K562 (cell line): ENCODE measurements at regions not wholly inside any gene's neighbourhood (a gene's known extent, or its start where the extent isn't known, plus 50 kb on each side); places are given as distances from the start of the nearest gene placed in this dataset.

ENCODE experiments used
- ATAC-seq: fragments of 200-7000 bp; cut with Tn5 transposase; 3 replicates; pipeline ENCODE4 v1.9.1; 2020; ENCODE audit warnings: moderate library complexity
- BruUV-seq: library from RNA; stranded (reverse); fragments of 400-500 nt; replicated peaks from 2 replicates; lab custom pipeline; 2021; lab: Mats Ljungman, UMichigan
- CTCF ChIA-PET: fragments of 300-600 bp; formaldehyde crosslinking; extraction: SDS; loops from one replicate; lab custom pipeline; 2021; ENCODE audit warnings: low intra/inter-chr PET ratio; lab: Yijun Ruan, JAX
- POLR2A ChIA-PET: fragments of 300-600, 350-650 bp; sonication (Branson Sonifier 250); formaldehyde crosslinking; extraction: SDS; loops from one replicate; lab custom pipeline; 2021; ENCODE audit warnings: antibody characterized with exemption, inconsistent platforms; lab: Yijun Ruan, JAX
- DNase-seq, 4 experiments: peaks; one replicate each; pipeline versions ENCODE4 v3.0.0 to v3.0.0-alpha.2; 2011 to 2018; ENCODE audit warnings: low spot score in 3 of 4, mixed read lengths in 3 of 4; ENCODE audit errors: extremely low read depth in 1 of 4
- FAIRE-seq: peaks from 2 replicates; lab custom pipeline; 2011; peaks lifted over from hg19 to GRCh38; lab: Jason Lieb, UNC
- H2AFZ ChIP-seq: 2 replicates; pipeline ENCODE4 v1.6.0; 2011; ENCODE audit warnings: low read depth, low read length, control low read depth, inconsistent platforms
- H3K27ac ChIP-seq: fragments of 200-600 bp; 3 replicates; pipeline ENCODE4 v1.8.0; 2011; ENCODE audit warnings: low read depth, mild to moderate bottlenecking, control low read depth, inconsistent platforms, low read length, moderate library complexity, mixed read lengths; ENCODE audit errors: extremely low read depth
- H3K27me3 ChIP-seq, 2 experiments: fragments of 300-600 bp in 1 of 2; 2 replicates in 1 of 2; 3 replicates in 1 of 2; pipeline versions ENCODE4 v1.6.0 to v1.8.0; 2011; ENCODE audit warnings: inconsistent platforms in 2 of 2, low read length in 2 of 2, mild to moderate bottlenecking in 1 of 2, mixed read lengths in 1 of 2, moderate library complexity in 1 of 2; ENCODE audit not compliant: control insufficient read depth in 2 of 2, insufficient read depth in 2 of 2
- H3K36me3 ChIP-seq: fragments of 300-600 bp; 3 replicates; pipeline ENCODE4 v1.8.0; 2011; ENCODE audit warnings: mild to moderate bottlenecking, low read length, inconsistent platforms; ENCODE audit not compliant: control insufficient read depth, insufficient read depth
- H3K4me1 ChIP-seq, 2 experiments: fragments of 200-600 bp in 1 of 2; replicated peaks in 1 of 2; 2 replicates in 1 of 2; 3 replicates in 1 of 2; pipeline versions ENCODE4 v1.5.1 to v1.8.0; 2011; ENCODE audit warnings: inconsistent platforms in 2 of 2, low read length in 2 of 2, mild to moderate bottlenecking in 1 of 2, mixed read lengths in 1 of 2, moderate library complexity in 1 of 2; ENCODE audit not compliant: control insufficient read depth in 2 of 2, insufficient read depth in 2 of 2
- H3K4me2 ChIP-seq: 2 replicates; pipeline ENCODE4 v1.6.1; 2011; ENCODE audit warnings: low read length, control low read depth, inconsistent platforms, mixed read lengths; ENCODE audit not compliant: insufficient read depth
- H3K4me3 ChIP-seq: fragments of 200-600 bp; sonication (generic), shearing (Covaris generic); 2 replicates; pipeline ENCODE4 v1.5.1; 2016; ENCODE audit warnings: control low read depth, inconsistent platforms
- H3K79me2 ChIP-seq: fragments of 200-600 bp; 3 replicates; pipeline ENCODE4 v1.8.0; 2011; ENCODE audit warnings: low read length, inconsistent platforms; ENCODE audit not compliant: control insufficient read depth, insufficient read depth
- H3K9ac ChIP-seq, 2 experiments: 2 replicates each; pipeline versions ENCODE4 v1.6.0 to v1.6.1; 2011; ENCODE audit warnings: low read depth in 2 of 2, low read length in 2 of 2, control low read depth in 1 of 2, inconsistent platforms in 1 of 2, mild to moderate bottlenecking in 1 of 2, mixed read lengths in 1 of 2; ENCODE audit not compliant: insufficient read depth in 1 of 2
- H3K9me1 ChIP-seq: one replicate; pipeline ENCODE4 v1.6.0; 2011; ENCODE audit warnings: inconsistent platforms, mild to moderate bottlenecking, low read length, moderate library complexity; ENCODE audit not compliant: control insufficient read depth, insufficient read depth
- H3K9me3 ChIP-seq: replicated peaks from 2 replicates; pipeline ENCODE4 v1.5.1; 2011; ENCODE audit warnings: low read depth, low read length, inconsistent platforms; ENCODE audit not compliant: control insufficient read depth, insufficient read depth
- H4K20me1 ChIP-seq: replicated peaks from 2 replicates; pipeline ENCODE4 v1.6.1; 2011; ENCODE audit warnings: low read length, inconsistent platforms, mixed read lengths; ENCODE audit not compliant: control insufficient read depth, insufficient read depth
- ARHGAP35 ChIP-seq: fragments of 450-650 bp; IDR thresholded peaks from 2 replicates; pipeline ENCODE4 v1.6.1; 2018; ENCODE audit not compliant: partially characterized antibody
- ARID3A ChIP-seq: IDR thresholded peaks from 2 replicates; pipeline ENCODE4 v1.6.1; 2012; ENCODE audit warnings: low read depth, low read length, improper control_type of control experiment, borderline replicate concordance
- BCL6 ChIP-seq: fragments of 250-450 bp; sonication (Bioruptor Pico); IDR thresholded peaks from 2 replicates; pipeline ENCODE4 v1.4.0; 2020
- FOSL1 ChIP-seq: fragments of 200-800 bp; sonication (Bioruptor generic); conservative IDR thresholded peaks from 2 replicates; pipeline ENCODE4 v1.6.1; 2016; ENCODE audit warnings: missing genetic modification characterization, missing compliant biosample characterization
- GATAD2B ChIP-seq: fragments of 450-650 bp; IDR thresholded peaks from 2 replicates; pipeline ENCODE4 v1.6.1; 2017; ENCODE audit warnings: mild to moderate bottlenecking, borderline replicate concordance
- HOMEZ ChIP-seq: fragments of 250-450 bp; sonication (Bioruptor Pico); IDR thresholded peaks from 2 replicates; pipeline ENCODE4 v1.4.0; 2020; ENCODE audit warnings: mild to moderate bottlenecking, moderate library complexity
- KLF6 ChIP-seq: fragments of 250-450 bp; sonication (Bioruptor Pico); IDR thresholded peaks from 2 replicates; pipeline ENCODE4 v1.4.0; 2020; ENCODE audit warnings: mild to moderate bottlenecking, moderate library complexity, borderline replicate concordance
- MEIS2 ChIP-seq: fragments of 450-650 bp; IDR thresholded peaks from 2 replicates; pipeline ENCODE4 v1.6.1; 2014; ENCODE audit warnings: mild to moderate bottlenecking; ENCODE audit not compliant: partially characterized antibody
- NFE2 ChIP-seq: IDR thresholded peaks from 2 replicates; pipeline ENCODE4 v1.6.1; 2014; ENCODE audit warnings: antibody characterized with exemption, low read depth
- TFAM ChIP-seq: fragments of 250-450 bp; sonication (Bioruptor Pico); conservative IDR thresholded peaks from 2 replicates; pipeline ENCODE4 v1.5.0; 2021; ENCODE audit warnings: mild to moderate bottlenecking, moderate library complexity
- ZC3H4 ChIP-seq: sonication (generic); formaldehyde crosslinking; IDR thresholded peaks from 2 replicates; pipeline ENCODE4 v1.9.0; 2021; ENCODE audit warnings: missing genetic modification reagents, borderline replicate concordance
- ZNF217 ChIP-seq: sonication (generic); formaldehyde crosslinking; IDR thresholded peaks from 2 replicates; pipeline ENCODE4 v1.8.0; 2022; ENCODE audit warnings: mild to moderate bottlenecking, missing genetic modification reagents
- ZNF24 ChIP-seq: fragments of 450-650 bp; IDR thresholded peaks from 2 replicates; pipeline ENCODE4 v1.6.1; 2016
- ZNF512 ChIP-seq: IDR thresholded peaks from 2 replicates; pipeline ENCODE4 v1.6.1; 2016; ENCODE audit warnings: missing genetic modification characterization, missing compliant biosample characterization
- ZNF551 ChIP-seq: fragments of 250-450 bp; sonication (Bioruptor Pico); IDR thresholded peaks from 2 replicates; pipeline ENCODE4 v1.5.0; 2021; ENCODE audit warnings: mild to moderate bottlenecking, moderate library complexity
- ZNF740 ChIP-seq, 3 experiments: fragments of 200-800 bp in 1 of 3; sonication (Bioruptor generic) in 1 of 3; sonication (generic) in 1 of 3; formaldehyde crosslinking in 1 of 3; IDR thresholded peaks; 2 replicates each; pipeline versions ENCODE4 v1.6.1 to v1.8.0; 2016 to 2022; ENCODE audit warnings: mild to moderate bottlenecking in 2 of 3, missing compliant biosample characterization in 2 of 3, missing genetic modification characterization in 2 of 3, missing genetic modification reagents in 1 of 3
- WGBS: fragments of 100-300 bp; shearing (Covaris generic); methylation state at CpG from one replicate; pipeline ENCODE4 v1.1.6; 2016; ENCODE audit warnings: low coverage, mixed read lengths; ENCODE audit not compliant: insufficient coverage; ENCODE audit errors: missing lambda C conversion rate; 5-methylcytosine and 5-hydroxymethylcytosine counted together
- in situ Hi-C: fragments of 300-500 bp; cut with MboI; formaldehyde crosslinking; loops from 4 replicates; pipeline ENCODE4 v1.15.0; 2018; ENCODE audit warnings: inconsistent platforms, mixed read lengths
- intact Hi-C: fragments of 100-400 bp; cut with micrococcal nuclease; formaldehyde crosslinking; loops from 2 replicates; pipeline ENCODE4 v1.14.2; 2022

GRCh38 chr6:147063469-147064031 lies 140.7 kb upstream of the STXBP5 start:
- BruUV-seq, result no TSS peak
- H3K9me3 ChIP-seq, result no peaks in the 10 kb centered on the region
- H3K36me3 ChIP-seq, result no peaks in the 10 kb centered on the region
- H3K9ac ChIP-seq, result no peak overlapping the region
- no peak overlapping the region for H3K4me3 ChIP-seq
- H3K9me1 ChIP-seq, result no peaks in the 10 kb centered on the region
- no peaks in the 10 kb centered on the region for H4K20me1 ChIP-seq
- ATAC-seq, result no peak; the same call in 2 of the 3 replicates
- TF ChIP-seq GATAD2B (no peak), FOSL1 (tag) (0 out of 2 replicates have a peak, but pooled peaks have one; percentile 43), ZNF24 (no peak), BCL6 (CRISPR knock-in tag) (no peak), MEIS2 (peak; percentile 24), NFE2 (0 out of 2 replicates have a peak, but pooled peaks have one; percentile 27), ZNF512 (no peak), HOMEZ (CRISPR knock-in tag) (no peak), KLF6 (CRISPR knock-in tag) (no peak), ARID3A (no peak), ARHGAP35 (no peak), ZC3H4 (CRISPR knock-in tag) (no peak), TFAM (CRISPR knock-in tag) (no peak), ZNF217 (CRISPR knock-in tag) (no peak), ZNF740 (CRISPR knock-in tag; IDR thresholded peaks at IDR 0.05) (no peak), ZNF740 (tag; IDR thresholded peaks at IDR 0.05) (no peak), ZNF551 (no peak)
- H3K79me2 ChIP-seq, result no peaks in the 10 kb centered on the region
- ChIA-PET POLR2A (interaction anchor here (1.1 kb wide), 1 partner anchor 12 kb away, joined by 3 read pairs; no protein-coding TSS in a partner anchor), CTCF (no interaction called here)
- peak; percentile 49 for FAIRE-seq
- no peak overlapping the region for H3K4me2 ChIP-seq
- H3K4me1 ChIP-seq, result peaks cover 0 to 2% of the 10 kb centered on the region in 2 experiments; a peak in 1 of 5 replicates
- intact Hi-C loops (no loop called here), in situ Hi-C loops (no loop called here)
- H2AFZ ChIP-seq, result 0 out of 2 replicates have a peak overlapping the region, but pooled peaks have one; percentile 29
- 81% methylated on average over 1 of the region's 1 CpG for WGBS
- no peak for DNase-seq
- no peak overlapping the region for H3K27ac ChIP-seq
- no peaks in the 10 kb centered on the region for H3K27me3 ChIP-seq
